GM19025 (cell line): ENCODE measurements at regions not wholly inside any gene's neighbourhood (a gene's known extent, or its start where the extent isn't known, plus 50 kb on each side); places are given as distances from the start of the nearest gene placed in this dataset.
A peak's percentile ranks its signal among the peaks of the same experiment; 100 is the strongest.
"Not testable (repeated sequence)": the region's sequence is repeated elsewhere in the genome, so short reads cannot be mapped to it uniquely, and the experiment has no call there.

ENCODE experiments used
- ATAC-seq: cut with Tn5 transposase; IDR thresholded peaks from one replicate; pipeline ENCODE4 v1.9.1; 2021; ENCODE audit warnings: mild to moderate bottlenecking, low read depth, moderate library complexity; ENCODE audit not compliant: unreplicated experiment

- ATAC-seq, result no peak
These were observed 537.9 kb downstream of the HINT1 start for GRCh38 chr5:130627145-130627544.

- ATAC-seq, result peak; percentile 55
These were observed 540.3 kb downstream of the HINT1 start for GRCh38 chr5:130624805-130625204.

GRCh38 chr5:130616161-130616560 lies 548.9 kb downstream of the HINT1 start:
- no peak for ATAC-seq

- no peak for ATAC-seq
These were observed 559.8 kb downstream of the HINT1 start for GRCh38 chr5:130605234-130605633.

GRCh38 chr5:130596647-130597046 lies 568.4 kb downstream of the HINT1 start:
- ATAC-seq, result not testable (repeated sequence)

GRCh38 chr5:130580264-130580663 lies 584.8 kb downstream of the HINT1 start:
- ATAC-seq, result no peak

GRCh38 chr5:130578354-130578753 lies 586.7 kb downstream of the HINT1 start:
- no peak for ATAC-seq

- ATAC-seq, result no peak
These were observed 594.0 kb downstream of the HINT1 start for GRCh38 chr5:130571076-130571475.

GRCh38 chr5:130568791-130569190 lies 596.3 kb downstream of the HINT1 start:
- ATAC-seq, result no peak

- ATAC-seq, result no peak
These were observed 609.6 kb downstream of the HINT1 start for GRCh38 chr5:130555429-130555828.

GRCh38 chr5:130550562-130550928 lies 614.5 kb downstream of the HINT1 start:
- ATAC-seq, result no peak

- ATAC-seq, result no peak
These were observed 615.0 kb downstream of the HINT1 start for GRCh38 chr5:130549884-130550561.

GRCh38 chr5:130546211-130546610 lies 618.8 kb downstream of the HINT1 start:
- no peak for ATAC-seq

GRCh38 chr5:130545291-130545690 lies 619.8 kb downstream of the HINT1 start:
- no peak for ATAC-seq

- no peak for ATAC-seq
These were observed 623.3 kb downstream of the HINT1 start for GRCh38 chr5:130541617-130542221.

GRCh38 chr5:130536691-130537090 lies 628.4 kb downstream of the HINT1 start:
- no peak for ATAC-seq

- no peak for ATAC-seq
These were observed 628.5 kb downstream of the CHSY3 start for GRCh38 chr5:130532786-130533185.

- ATAC-seq, result no peak
These were observed 625.5 kb downstream of the CHSY3 start for GRCh38 chr5:130529511-130530485.

GRCh38 chr5:130529111-130529510 lies 624.8 kb downstream of the CHSY3 start:
- no peak for ATAC-seq

GRCh38 chr5:130528474-130528873 lies 624.2 kb downstream of the CHSY3 start:
- no peak for ATAC-seq

GRCh38 chr5:130526708-130527107 lies 622.4 kb downstream of the CHSY3 start:
- no peak for ATAC-seq
